Glomerular visceral epithelial cell (primary cell): ENCODE measurements at regions not wholly inside any gene's neighbourhood (a gene's known extent, or its start where the extent isn't known, plus 50 kb on each side); places are given as distances from the start of the nearest gene placed in this dataset.

Source experiments
- DNase-seq: peaks from one replicate; pipeline ENCODE4 v3.0.0-alpha.2; 2016; ENCODE audit errors: extremely low spot score

GRCh38 chr11:116224889-116225200 is 547.9 kb downstream of the BUD13 start:
- DNase-seq = no peak

GRCh38 chr11:116224154-116224888 is 548.5 kb downstream of the BUD13 start:
- peak; percentile 35 for DNase-seq

GRCh38 chr11:116221351-116221750 is 551.4 kb downstream of the BUD13 start:
- DNase-seq = no peak

- DNase-seq = peak; percentile 13
Measured at GRCh38 chr11:116219171-116219635, 553.6 kb downstream of the BUD13 start.

GRCh38 chr11:116217441-116217840 is 555.3 kb downstream of the BUD13 start:
- DNase-seq = no peak

GRCh38 chr11:116217006-116217405 is 555.8 kb downstream of the BUD13 start:
- DNase-seq = peak; percentile 20

- no peak for DNase-seq
Measured at GRCh38 chr11:116215471-116216113, 557.2 kb downstream of the BUD13 start.

- no peak for DNase-seq
Measured at GRCh38 chr11:116211147-116211546, 561.6 kb downstream of the BUD13 start.

GRCh38 chr11:116210663-116211062 is 562.1 kb downstream of the BUD13 start:
- DNase-seq = no peak

- DNase-seq = no peak
Measured at GRCh38 chr11:116209255-116209654, 563.5 kb downstream of the BUD13 start.

- no peak for DNase-seq
Measured at GRCh38 chr11:116207421-116208141, 565.2 kb downstream of the BUD13 start.

GRCh38 chr11:116207019-116207418 is 565.8 kb downstream of the BUD13 start:
- DNase-seq = no peak

- DNase-seq = no peak
Measured at GRCh38 chr11:116202922-116203321, 569.9 kb downstream of the BUD13 start.

- DNase-seq = no peak
Measured at GRCh38 chr11:116200564-116200963, 572.2 kb downstream of the BUD13 start.

- DNase-seq = no peak
Measured at GRCh38 chr11:116199182-116199581, 573.6 kb downstream of the BUD13 start.

- no peak for DNase-seq
Measured at GRCh38 chr11:116194156-116194904, 578.5 kb downstream of the BUD13 start.

GRCh38 chr11:116193321-116194131 is 579.3 kb downstream of the BUD13 start:
- peak; percentile 54 for DNase-seq

GRCh38 chr11:116192509-116193210 is 580.1 kb downstream of the BUD13 start:
- DNase-seq = no peak

- DNase-seq = no peak
Measured at GRCh38 chr11:116190861-116191260, 581.9 kb downstream of the BUD13 start.

- DNase-seq = no peak
Measured at GRCh38 chr11:116189408-116190170, 583.2 kb downstream of the BUD13 start.
